ENCODE measurements at regions not wholly inside any gene's neighbourhood (a gene's known extent, or its start where the extent isn't known, plus 50 kb on each side); places are given as distances from the start of the nearest gene placed in this dataset.

DNA sequence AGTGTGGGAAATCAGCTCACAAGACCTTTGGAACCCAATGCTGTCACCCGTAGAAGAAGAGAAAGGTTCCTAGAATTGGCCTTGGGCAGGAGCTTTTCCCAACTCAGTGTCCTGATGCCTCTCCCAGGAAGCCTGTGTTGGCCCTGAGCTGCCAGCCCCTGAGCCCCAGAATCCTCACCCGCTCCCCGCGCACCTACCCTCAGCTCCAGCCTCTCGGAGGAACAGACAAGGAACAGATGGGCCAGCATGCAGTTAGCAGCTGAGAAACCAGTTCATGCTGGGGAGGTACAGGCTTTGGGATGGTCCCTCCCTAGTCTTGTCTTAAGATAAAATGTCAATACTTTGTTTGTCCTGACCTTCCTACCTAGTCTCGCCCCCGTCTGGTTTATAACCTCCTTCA is 121.9 kb upstream of the CDH4 start:
- TF ChIP-seq, protein P1, sequence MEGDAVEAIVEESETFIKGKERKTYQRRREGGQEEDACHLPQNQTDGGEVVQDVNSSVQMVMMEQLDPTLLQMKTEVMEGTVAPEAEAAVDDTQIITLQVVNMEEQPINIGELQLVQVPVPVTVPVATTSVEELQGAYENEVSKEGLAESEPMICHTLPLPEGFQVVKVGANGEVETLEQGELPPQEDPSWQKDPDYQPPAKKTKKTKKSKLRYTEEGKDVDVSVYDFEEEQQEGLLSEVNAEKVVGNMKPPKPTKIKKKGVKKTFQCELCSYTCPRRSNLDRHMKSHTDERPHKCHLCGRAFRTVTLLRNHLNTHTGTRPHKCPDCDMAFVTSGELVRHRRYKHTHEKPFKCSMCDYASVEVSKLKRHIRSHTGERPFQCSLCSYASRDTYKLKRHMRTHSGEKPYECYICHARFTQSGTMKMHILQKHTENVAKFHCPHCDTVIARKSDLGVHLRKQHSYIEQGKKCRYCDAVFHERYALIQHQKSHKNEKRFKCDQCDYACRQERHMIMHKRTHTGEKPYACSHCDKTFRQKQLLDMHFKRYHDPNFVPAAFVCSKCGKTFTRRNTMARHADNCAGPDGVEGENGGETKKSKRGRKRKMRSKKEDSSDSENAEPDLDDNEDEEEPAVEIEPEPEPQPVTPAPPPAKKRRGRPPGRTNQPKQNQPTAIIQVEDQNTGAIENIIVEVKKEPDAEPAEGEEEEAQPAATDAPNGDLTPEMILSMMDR (conservative IDR thresholded peaks at IDR 0.05; ENCODE audit: low read length) = no peak
- TF ChIP-seq EZH2phosphoT487 (IDR thresholded peaks at IDR 0.05; ENCODE audit: borderline replicate concordance, low read depth, low read length) = no peak

All from OCI-LY7 (cell line).